Muscle of back (tissue), 3 donors: ENCODE measurements at regions not wholly inside any gene's neighbourhood (a gene's known extent, or its start where the extent isn't known, plus 50 kb on each side); places are given as distances from the start of the nearest gene placed in this dataset.
A peak's percentile ranks its signal among the peaks of the same experiment; 100 is the strongest.

Source experiments
- DNase-seq, 3 donors: peaks; one replicate each; pipeline versions ENCODE4 v3.0.0 to v3.0.0-alpha.2; 2013

DNA sequence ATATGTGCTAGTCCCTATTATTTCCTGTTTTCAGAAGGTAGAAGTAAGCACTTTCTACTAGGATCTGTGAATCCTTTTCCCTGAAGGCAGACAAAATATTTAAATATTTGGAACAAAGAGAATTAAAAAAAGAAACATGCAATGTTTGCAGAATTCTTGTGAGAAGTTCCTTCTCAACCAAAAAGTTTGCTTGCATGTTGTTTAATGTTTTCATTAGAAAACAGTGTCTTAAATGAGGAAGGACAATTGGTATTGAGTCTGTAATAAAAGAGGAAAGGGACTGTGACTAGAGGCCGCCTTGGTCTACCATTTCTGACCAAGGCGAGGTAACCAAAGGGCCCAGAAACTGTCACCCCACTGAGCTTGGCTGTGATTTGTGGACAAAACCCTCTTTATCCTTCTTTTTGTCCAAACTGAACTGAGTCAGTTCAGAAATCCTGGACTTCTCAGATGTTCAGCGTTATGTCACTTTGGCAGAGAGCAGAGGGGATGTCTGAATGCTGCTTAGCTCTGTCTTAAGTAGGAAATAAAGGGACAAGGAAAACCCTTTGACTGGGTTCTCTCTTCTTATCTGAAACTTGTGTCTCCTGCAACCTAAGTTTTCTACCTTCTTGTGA is 129.8 kb upstream of the CPM start:
- peak in 2 of 3 donors; percentile 41 to 58 for DNase-seq

DNA sequence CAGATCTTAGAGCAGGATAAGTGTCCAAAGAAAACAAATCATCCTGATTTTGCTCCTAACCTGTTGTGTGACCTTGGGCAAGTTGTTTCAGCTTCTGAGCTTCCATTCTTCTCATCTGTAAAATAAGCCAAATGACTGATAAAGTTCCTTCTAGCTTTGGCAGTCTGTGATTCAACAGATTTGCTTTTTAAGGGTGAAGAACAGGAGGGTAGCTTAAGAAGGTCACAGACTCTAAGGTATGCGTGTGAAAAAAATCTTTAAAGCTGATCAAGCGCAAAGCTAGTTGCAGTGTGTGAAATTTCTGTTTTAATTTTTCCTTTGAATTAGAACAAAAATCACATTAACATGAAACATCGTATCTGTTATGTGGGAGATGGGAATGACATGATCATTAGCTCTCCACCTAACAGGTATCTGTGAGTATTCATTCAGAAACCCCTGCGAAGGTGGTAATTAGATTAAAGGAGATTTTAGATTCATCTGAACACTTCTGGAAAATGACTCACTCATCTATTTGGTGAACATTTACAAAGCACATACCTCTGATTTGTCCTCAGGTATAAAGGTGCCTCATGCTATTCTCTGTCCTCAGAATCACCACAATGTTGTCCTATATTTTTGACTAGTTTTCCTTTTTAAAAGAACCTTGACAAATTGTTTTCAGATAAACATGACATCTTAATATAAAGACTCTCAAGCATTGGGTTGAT is 131.9 kb upstream of the CPM start:
- no peak for DNase-seq

GRCh38 chr12:69065775-69066174 is 132.8 kb upstream of the CPM start:
- no peak for DNase-seq

GRCh38 chr12:69066492-69067373 is 133.8 kb upstream of the CPM start:
- DNase-seq: no peak

- DNase-seq: no peak
Observed at GRCh38 chr12:69067713-69068112, 134.7 kb upstream of the CPM start.

- no peak for DNase-seq
Observed at GRCh38 chr12:69068448-69068847, 135.5 kb upstream of the CPM start.

DNA sequence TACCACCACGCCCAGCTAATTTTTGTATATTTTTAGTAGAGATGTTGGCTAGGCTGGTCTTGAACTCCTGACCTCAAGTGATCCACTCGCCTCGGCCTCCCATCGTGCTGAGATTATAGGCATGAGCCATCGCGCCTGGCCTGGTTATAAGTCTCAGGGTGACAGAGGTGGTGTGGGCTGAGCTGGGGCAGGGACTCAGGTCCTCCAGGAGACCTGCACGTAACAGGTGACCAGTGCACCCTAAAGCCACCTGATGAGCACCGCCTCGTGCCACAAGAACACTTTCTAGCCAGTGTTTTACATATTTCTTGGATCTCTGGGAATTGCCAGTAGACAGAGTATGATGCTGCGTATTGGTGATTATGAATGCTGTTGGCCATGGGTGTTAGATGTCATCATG is 136.5 kb upstream of the CPM start:
- DNase-seq: no peak

DNA sequence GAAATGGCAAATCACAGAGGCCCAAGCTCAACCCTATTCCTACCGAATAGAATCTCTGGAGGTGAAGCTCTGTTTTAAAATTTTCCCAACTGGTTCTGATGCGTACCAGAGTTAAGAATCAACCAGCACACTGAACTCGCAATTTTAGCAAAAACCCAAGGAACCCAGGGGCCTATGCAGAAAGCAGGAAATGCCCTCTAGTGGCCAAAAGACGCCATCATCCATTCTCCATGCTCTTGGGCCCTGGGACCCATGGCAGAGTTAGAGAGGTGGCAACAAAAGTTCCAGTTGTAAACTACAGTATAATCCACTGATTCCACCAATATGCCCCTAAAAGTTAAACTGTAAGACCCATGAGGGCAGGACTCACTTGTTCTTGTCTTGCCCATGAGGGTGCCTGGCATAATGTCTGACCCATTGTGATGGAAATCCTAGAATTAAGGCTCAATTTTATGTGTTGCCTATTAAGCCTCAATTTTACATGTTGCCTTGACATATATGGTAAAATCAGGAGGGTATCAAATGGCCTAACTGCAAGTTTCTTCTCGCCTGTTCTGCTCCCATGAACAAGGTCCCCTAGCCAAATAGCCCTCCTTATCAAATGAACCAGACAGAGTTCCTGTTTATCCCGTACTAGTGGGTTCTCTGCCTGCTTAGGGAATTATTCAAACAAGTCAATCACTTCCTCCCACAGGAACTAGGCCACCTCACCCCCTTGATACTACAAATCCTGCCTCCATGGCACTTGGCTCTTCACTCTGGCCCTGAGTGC is 137.5 kb upstream of the CPM start:
- DNase-seq: peak; percentile 56 to 76 (median 67)

- no peak for DNase-seq
Observed at GRCh38 chr12:69071091-69071370, 138.1 kb upstream of the CPM start.

- DNase-seq: no peak
Observed at GRCh38 chr12:69073035-69073434, 140.1 kb upstream of the CPM start.

- no peak for DNase-seq
Observed at GRCh38 chr12:69074556-69075349, 141.8 kb upstream of the CPM start.

DNA sequence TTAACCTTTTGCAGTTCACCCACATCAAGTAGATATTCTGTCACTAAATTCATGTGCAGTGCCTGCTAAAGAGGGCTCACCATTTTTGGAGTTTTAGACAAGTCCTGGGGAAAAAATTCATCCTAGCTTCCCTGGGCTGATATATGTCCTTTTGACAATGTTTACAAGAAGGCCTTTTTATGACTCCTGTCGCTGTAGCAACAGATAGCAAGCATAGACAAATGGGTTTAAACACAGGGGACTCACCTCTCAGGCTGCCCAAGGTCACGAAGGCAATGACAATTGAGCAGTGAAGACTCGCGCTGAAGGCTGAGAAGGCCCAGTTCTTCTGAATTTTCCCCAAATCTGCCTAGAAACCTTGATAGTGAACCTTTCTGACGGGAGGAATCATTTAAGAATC is 150.7 kb upstream of the CPM start:
- no peak for DNase-seq

DNA sequence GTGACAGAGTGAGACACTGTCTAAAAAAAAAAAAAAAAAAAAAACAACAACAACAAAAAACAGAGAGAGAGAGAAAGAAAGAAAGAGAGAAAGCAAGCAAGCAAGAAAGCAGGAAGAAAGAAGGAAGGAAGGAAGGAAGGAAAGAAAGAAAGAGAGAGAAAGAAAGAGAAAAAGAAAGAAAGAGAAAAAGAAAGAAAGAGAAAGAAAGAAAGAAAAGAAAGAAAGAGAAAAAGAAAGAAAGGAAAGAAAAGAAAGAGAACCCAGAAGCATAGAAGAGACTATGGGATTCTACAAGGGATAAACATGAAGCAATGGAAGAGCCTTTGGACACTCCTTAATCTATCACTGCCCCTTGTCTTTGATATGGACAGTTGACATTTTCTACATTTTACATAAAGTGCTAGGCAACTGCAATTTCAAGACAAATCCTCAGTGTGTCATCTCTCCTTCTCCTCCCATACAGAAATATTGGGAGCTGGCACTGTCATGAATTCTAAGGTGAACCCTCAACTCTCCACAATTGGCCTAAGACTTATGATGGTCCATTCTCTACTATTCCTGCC is 151.9 kb upstream of the CPM start:
- no peak for DNase-seq

DNA sequence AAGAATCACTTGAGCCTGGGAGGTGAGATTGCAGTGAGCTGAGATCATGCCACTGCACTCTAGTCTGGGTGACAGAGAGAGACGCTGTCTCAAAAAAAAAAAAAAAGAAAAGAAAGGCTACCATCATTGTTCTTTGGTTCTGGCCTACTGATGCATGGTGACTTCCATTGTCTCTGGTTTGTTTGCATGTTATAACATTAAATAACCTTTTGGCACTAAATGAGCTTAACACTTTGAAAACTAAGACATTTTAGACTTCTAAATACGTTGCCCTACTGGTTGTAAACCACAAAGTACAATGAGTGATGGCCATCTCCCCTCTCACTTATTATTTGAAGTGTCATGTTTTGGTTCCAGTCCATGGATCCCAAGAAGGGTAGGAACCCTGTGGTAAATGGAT is 152.9 kb upstream of the CPM start:
- no peak for DNase-seq

DNA sequence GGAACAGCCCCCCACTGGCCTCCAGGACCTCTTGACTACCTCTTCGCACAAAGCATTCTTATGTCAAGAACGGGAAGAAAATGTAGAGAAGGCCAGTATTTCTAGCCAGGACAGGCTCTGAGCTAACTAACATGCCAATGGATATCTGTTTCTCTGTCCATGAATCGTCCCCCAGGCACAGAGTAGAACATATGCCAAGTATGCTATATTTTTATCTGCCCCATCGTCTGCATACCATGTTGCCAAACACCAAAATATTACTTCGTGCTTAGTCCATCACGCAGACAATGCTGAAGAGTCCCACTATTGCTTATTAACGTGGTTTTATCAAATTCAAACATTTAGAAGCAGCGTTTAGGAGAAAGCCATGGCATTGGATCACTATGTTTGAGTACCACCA is 151.4 kb upstream of the CPSF6 start:
- no peak for DNase-seq

DNA sequence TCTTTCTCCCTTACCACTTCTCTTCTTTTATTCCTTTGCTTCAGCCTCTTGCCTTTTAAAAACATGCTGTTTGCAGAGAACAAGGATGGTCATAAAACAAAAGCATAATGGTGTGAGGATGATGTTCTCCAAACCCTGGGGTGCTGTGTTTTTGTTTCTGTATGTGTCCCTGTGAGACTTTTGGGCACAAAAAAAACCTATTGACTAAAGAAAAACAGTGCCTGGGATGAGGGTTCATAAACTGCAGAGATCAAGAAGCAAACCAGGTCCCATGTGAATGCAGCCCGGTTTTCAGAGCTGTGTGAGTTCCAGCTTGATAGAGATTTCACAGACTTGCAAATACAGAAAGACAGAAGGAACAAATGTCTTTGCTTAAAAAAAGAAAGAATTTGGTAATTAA is 148.6 kb upstream of the CPSF6 start:
- DNase-seq: no peak

GRCh38 chr12:69091442-69092017 is 147.8 kb upstream of the CPSF6 start:
- no peak for DNase-seq

GRCh38 chr12:69092137-69092536 is 147.2 kb upstream of the CPSF6 start:
- DNase-seq: no peak

- no peak for DNase-seq
Observed at GRCh38 chr12:69094606-69095216, 144.7 kb upstream of the CPSF6 start.

DNA sequence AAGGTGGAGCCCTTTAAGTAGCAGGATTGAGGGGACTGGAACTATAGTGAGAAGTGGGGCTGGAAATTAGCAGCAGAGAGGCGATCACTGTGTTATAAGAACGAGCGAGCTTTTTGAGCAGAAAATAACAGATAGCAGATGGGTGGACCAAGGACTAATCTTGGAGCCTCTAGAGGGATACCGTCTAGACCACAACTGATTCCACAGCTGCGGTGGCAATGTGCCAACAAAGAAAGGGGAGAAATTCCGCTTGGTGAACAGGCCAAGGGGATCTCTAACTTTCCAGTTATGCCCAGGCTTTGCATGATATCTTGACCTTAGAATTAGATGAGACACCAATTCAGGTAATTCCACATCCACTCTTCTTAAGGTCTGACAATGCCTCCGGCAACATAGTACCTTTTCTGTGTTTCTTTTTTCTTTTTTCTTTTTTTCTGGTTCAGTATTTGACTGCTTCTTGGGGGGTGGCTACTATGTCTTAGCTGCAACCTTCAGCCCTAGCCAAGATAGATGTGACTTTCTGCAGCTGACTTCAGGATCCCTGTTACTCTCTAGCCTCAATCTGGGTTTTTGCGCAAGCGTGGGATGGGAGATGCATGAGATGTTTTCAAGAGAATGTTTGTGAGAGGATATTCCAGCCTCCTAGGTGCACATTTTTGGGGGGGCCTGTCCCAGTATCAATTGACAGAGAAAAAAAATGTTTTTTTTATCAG is 143.4 kb upstream of the CPSF6 start:
- peak in 2 of 3 donors; percentile 10 to 56 for DNase-seq
